ENCODE measurements at regions not wholly inside any gene's neighbourhood (a gene's known extent, or its start where the extent isn't known, plus 50 kb on each side); places are given as distances from the start of the nearest gene placed in this dataset.

- TF ChIP-seq ZNF462 (CRISPR knock-in tag; IDR thresholded peaks at IDR 0.05) = no peak
- no peak for TF ChIP-seq ZNF114 (CRISPR knock-in tag; IDR thresholded peaks at IDR 0.05)
Measured at GRCh38 chr13:88074794-88075510, 403.8 kb downstream of the SLITRK5 start (continued).

- H3K27me3 Mint-ChIP-seq (ENCODE audit: insufficient read depth, low read depth, poor library complexity) = no peaks in the 10 kb centered on the region
- Histone ChIP-seq H3K4me3 (no peak overlapping the region), H3K9me2 (ENCODE audit: insufficient read depth) (peaks cover 4% of the 10 kb centered on the region; the same call in 1 of the 2 replicates), H3K4me2 (no peak overlapping the region), H4K20me1 (replicated peaks; ENCODE audit: insufficient read depth) (no peaks in the 10 kb centered on the region), H2AFZ (no peak overlapping the region), H3K79me2 (replicated peaks; ENCODE audit: insufficient read depth) (no peaks in the 10 kb centered on the region), H3K36me3 (ENCODE audit: insufficient read depth) (no peaks in the 10 kb centered on the region), H3K27ac (ENCODE audit: low read depth) (no peak overlapping the region), H3K4me1 (ENCODE audit: insufficient read depth) (no peaks in the 10 kb centered on the region), H3K27me3 (ENCODE audit: insufficient read depth) (no peaks in the 10 kb centered on the region), H3F3A (replicated peaks; ENCODE audit: low read depth) (no peaks in the 10 kb centered on the region)
- no peaks in the 10 kb centered on the region for H3K4me1 Mint-ChIP-seq
- no peak for TF ChIP-seq CREB1 (CRISPR knock-in tag; IDR thresholded peaks at IDR 0.05; ENCODE audit: low read depth)
- TF ChIP-seq POLR2AphosphoS5 (IDR thresholded peaks at IDR 0.05; ENCODE audit: low read depth) = no peak
- ATAC-seq = no peak
- H3K36me3 Mint-ChIP-seq (ENCODE audit: low read depth) = no peaks in the 10 kb centered on the region
- DNase-seq (ENCODE audit: low spot score) = no peak
- no peak overlapping the region for H3K4me3 Mint-ChIP-seq
- no peak overlapping the region for H3K27ac Mint-ChIP-seq
- H3K9me3 Mint-ChIP-seq = no peaks in the 10 kb centered on the region
Measured at GRCh38 chr13:88085036-88085435, 413.9 kb downstream of the SLITRK5 start.

Measured in GM23338 (cell line).